WERI-Rb-1 (cell line): ENCODE measurements at regions not wholly inside any gene's neighbourhood (a gene's known extent, or its start where the extent isn't known, plus 50 kb on each side); places are given as distances from the start of the nearest gene placed in this dataset.

ENCODE experiments used
- DNase-seq: peaks from one replicate; pipeline ENCODE4 v3.0.0-alpha.2; 2020
- H3K27ac ChIP-seq: fragments of 250-450 bp; sonication (Bioruptor Pico); 2 replicates; pipeline ENCODE4 v1.5.1; 2020; ENCODE audit warnings: mild to moderate bottlenecking, moderate library complexity
- H3K27me3 ChIP-seq: fragments of 250-450 bp; sonication (Bioruptor Pico); 2 replicates; pipeline ENCODE4 v1.5.1; 2021; ENCODE audit warnings: mild to moderate bottlenecking, low read depth, moderate library complexity; ENCODE audit not compliant: insufficient read depth, severe bottlenecking
- H3K36me3 ChIP-seq: fragments of 250-450 bp; sonication (Bioruptor Pico); 2 replicates; pipeline ENCODE4 v1.5.1; 2020; ENCODE audit warnings: mild to moderate bottlenecking, moderate library complexity
- H3K4me3 ChIP-seq: 2 replicates; pipeline ENCODE4 v1.5.1; 2011; ENCODE audit warnings: low read depth, mild to moderate bottlenecking, control low read depth, low read length
- H3K9me3 ChIP-seq: fragments of 250-450 bp; sonication (Bioruptor Pico); 2 replicates; pipeline ENCODE4 v1.5.1; 2021; ENCODE audit warnings: mild to moderate bottlenecking, moderate library complexity; ENCODE audit not compliant: severe bottlenecking
- TF ChIP-seq, protein P1 (sequence below): IDR thresholded peaks from 2 replicates; pipeline ENCODE4 v1.5.1; 2011; ENCODE audit warnings: low read depth, mild to moderate bottlenecking, control low read depth, inconsistent platforms, low read length

- H3K27me3 ChIP-seq, result no peaks in the 10 kb centered on the region
- H3K36me3 ChIP-seq, result no peaks in the 10 kb centered on the region
- peaks cover 9% of the 10 kb centered on the region for H3K9me3 ChIP-seq
- H3K4me3 ChIP-seq, result no peak overlapping the region
- no peak overlapping the region for H3K27ac ChIP-seq
- no peak for DNase-seq
- TF ChIP-seq, protein P1, sequence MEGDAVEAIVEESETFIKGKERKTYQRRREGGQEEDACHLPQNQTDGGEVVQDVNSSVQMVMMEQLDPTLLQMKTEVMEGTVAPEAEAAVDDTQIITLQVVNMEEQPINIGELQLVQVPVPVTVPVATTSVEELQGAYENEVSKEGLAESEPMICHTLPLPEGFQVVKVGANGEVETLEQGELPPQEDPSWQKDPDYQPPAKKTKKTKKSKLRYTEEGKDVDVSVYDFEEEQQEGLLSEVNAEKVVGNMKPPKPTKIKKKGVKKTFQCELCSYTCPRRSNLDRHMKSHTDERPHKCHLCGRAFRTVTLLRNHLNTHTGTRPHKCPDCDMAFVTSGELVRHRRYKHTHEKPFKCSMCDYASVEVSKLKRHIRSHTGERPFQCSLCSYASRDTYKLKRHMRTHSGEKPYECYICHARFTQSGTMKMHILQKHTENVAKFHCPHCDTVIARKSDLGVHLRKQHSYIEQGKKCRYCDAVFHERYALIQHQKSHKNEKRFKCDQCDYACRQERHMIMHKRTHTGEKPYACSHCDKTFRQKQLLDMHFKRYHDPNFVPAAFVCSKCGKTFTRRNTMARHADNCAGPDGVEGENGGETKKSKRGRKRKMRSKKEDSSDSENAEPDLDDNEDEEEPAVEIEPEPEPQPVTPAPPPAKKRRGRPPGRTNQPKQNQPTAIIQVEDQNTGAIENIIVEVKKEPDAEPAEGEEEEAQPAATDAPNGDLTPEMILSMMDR, result no peak
These were observed 60.8 kb upstream of the GOLIM4 start for GRCh38 chr3:168156479-168156878.

GRCh38 chr3:168155303-168155702 is 59.6 kb upstream of the GOLIM4 start:
- DNase-seq, result no peak
- TF ChIP-seq, protein P1, result no peak
- H3K27me3 ChIP-seq, result no peaks in the 10 kb centered on the region
- no peak overlapping the region for H3K4me3 ChIP-seq
- H3K9me3 ChIP-seq, result peaks cover 9% of the 10 kb centered on the region
- no peaks in the 10 kb centered on the region for H3K36me3 ChIP-seq
- no peak overlapping the region for H3K27ac ChIP-seq

DNA sequence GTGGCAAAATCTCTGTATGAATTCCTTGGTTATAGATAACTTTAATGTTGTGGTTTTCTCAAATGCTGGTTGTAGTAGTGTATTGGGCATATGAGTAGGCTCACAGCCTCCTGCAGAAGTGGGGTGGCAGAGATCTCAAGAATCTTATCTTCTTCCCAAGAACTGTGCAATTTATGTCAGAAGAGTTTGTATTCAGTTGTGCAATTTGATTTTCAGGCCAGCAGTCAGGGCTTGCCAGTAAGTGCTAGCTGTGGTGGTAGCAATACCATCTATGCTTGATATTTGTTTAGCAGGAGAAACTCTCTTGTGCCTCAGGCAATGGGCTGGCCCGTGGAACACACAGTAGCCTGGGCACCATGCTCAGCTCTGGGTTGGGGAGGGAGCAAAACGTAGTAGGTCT is 58.4 kb upstream of the GOLIM4 start:
- Histone ChIP-seq H3K9me3 (peaks cover 9% of the 10 kb centered on the region), H3K36me3 (no peaks in the 10 kb centered on the region), H3K4me3 (no peak overlapping the region), H3K27me3 (no peaks in the 10 kb centered on the region), H3K27ac (no peak overlapping the region)
- TF ChIP-seq, protein P1, result no peak
- DNase-seq, result no peak

GRCh38 chr3:168152149-168152548 is 56.4 kb upstream of the GOLIM4 start:
- no peak overlapping the region for H3K27ac ChIP-seq
- TF ChIP-seq, protein P1, result no peak
- no peaks in the 10 kb centered on the region for H3K27me3 ChIP-seq
- DNase-seq, result no peak
- H3K36me3 ChIP-seq, result no peaks in the 10 kb centered on the region
- peaks cover 9% of the 10 kb centered on the region for H3K9me3 ChIP-seq
- H3K4me3 ChIP-seq, result no peak overlapping the region
